ENCODE measurements at regions not wholly inside any gene's neighbourhood (a gene's known extent, or its start where the extent isn't known, plus 50 kb on each side); places are given as distances from the start of the nearest gene placed in this dataset.
"Not testable (repeated sequence)": the region's sequence is repeated elsewhere in the genome, so short reads cannot be mapped to it uniquely, and the experiment has no call there.

- no peak overlapping the region for H3K27ac ChIP-seq (ENCODE audit: low read length)
- H3K36me3 ChIP-seq (ENCODE audit: control insufficient read depth, insufficient read depth, low read length) = no peaks in the 10 kb centered on the region
- no peak for TF ChIP-seq CTCF (IDR thresholded peaks at IDR 0.05)
- Mint-ChIP-seq H3K4me1 (no peaks in the 10 kb centered on the region), H3K4me3 (no peak overlapping the region), H3K9me3 (peaks cover 14 to 19% of the 10 kb centered on the region in 2 donors), H3K27ac (no peak overlapping the region), H3K27me3 (ENCODE audit: low read depth in 2 of 2) (no peaks in the 10 kb centered on the region), H3K36me3 (peaks cover 23% of the 10 kb centered on the region)
- WGBS (ENCODE audit: insufficient coverage) = 94% methylated on average over 4 of the region's 4 CpGs
- no peaks in the 10 kb centered on the region for H3K27me3 ChIP-seq (ENCODE audit: control insufficient read depth, insufficient read depth, low read length)
- H3K9me3 ChIP-seq (ENCODE audit: control insufficient read depth, insufficient read depth, low read length) = peaks cover 8% of the 10 kb centered on the region
- DNase-seq (no peak), ATAC-seq (no peak)
- no peak overlapping the region for H3K4me3 ChIP-seq (ENCODE audit: low read length)
- intact Hi-C loops (cut with micrococcal nuclease) = no loop called here
- H3K4me1 ChIP-seq (ENCODE audit: control insufficient read depth, insufficient read depth, low read length) = no peaks in the 10 kb centered on the region
Observed at GRCh38 chr2:122808286-122808969, 1053.0 kb downstream of the TSN start.

GRCh38 chr2:122812214-122812613 lies 1056.8 kb downstream of the TSN start:
- H3K27me3 ChIP-seq (ENCODE audit: control insufficient read depth, insufficient read depth, low read length); H3K4me1 ChIP-seq (ENCODE audit: control insufficient read depth, insufficient read depth, low read length); H3K27ac ChIP-seq (ENCODE audit: low read length); H3K4me1 Mint-ChIP-seq; H3K4me3 Mint-ChIP-seq; H3K4me3 ChIP-seq (ENCODE audit: low read length); intact Hi-C loops (cut with micrococcal nuclease); H3K36me3 ChIP-seq (ENCODE audit: control insufficient read depth, insufficient read depth, low read length); H3K27ac Mint-ChIP-seq; H3K27me3 Mint-ChIP-seq (ENCODE audit: low read depth in 2 of 2); DNase-seq; H3K9me3 ChIP-seq (ENCODE audit: control insufficient read depth, insufficient read depth, low read length); ATAC-seq: not testable (repeated sequence)
- Mint-ChIP-seq H3K9me3 (peaks cover 15 to 18% of the 10 kb centered on the region in 2 donors), H3K36me3 (peaks cover 20% of the 10 kb centered on the region)
- 73% methylated on average over 4 of the region's 4 CpGs for WGBS (ENCODE audit: insufficient coverage)

GRCh38 chr2:122815120-122815519 lies 1059.7 kb downstream of the TSN start:
- TF ChIP-seq CTCF (IDR thresholded peaks at IDR 0.05) = no peak
- ATAC-seq (no peak), DNase-seq (no peak)
- intact Hi-C loops (cut with micrococcal nuclease) = no loop called here
- Histone ChIP-seq H3K4me3 (ENCODE audit: low read length) (no peak overlapping the region), H3K27me3 (ENCODE audit: control insufficient read depth, insufficient read depth, low read length) (no peaks in the 10 kb centered on the region), H3K27ac (ENCODE audit: low read length) (no peak overlapping the region), H3K36me3 (ENCODE audit: control insufficient read depth, insufficient read depth, low read length) (no peaks in the 10 kb centered on the region), H3K4me1 (ENCODE audit: control insufficient read depth, insufficient read depth, low read length) (no peaks in the 10 kb centered on the region), H3K9me3 (ENCODE audit: control insufficient read depth, insufficient read depth, low read length) (no peaks in the 10 kb centered on the region)
- Mint-ChIP-seq H3K27ac (no peak overlapping the region), H3K4me1 (no peaks in the 10 kb centered on the region), H3K36me3 (peaks cover 11% of the 10 kb centered on the region), H3K9me3 (peaks cover 14 to 18% of the 10 kb centered on the region in 2 donors), H3K4me3 (no peak overlapping the region), H3K27me3 (ENCODE audit: low read depth in 2 of 2) (no peaks in the 10 kb centered on the region)
- no CpG with 5 or more reads among the region's 1 CpG for WGBS (ENCODE audit: insufficient coverage)

GRCh38 chr2:122816803-122817202 lies 1061.4 kb downstream of the TSN start:
- no peak overlapping the region for H3K27ac Mint-ChIP-seq
- TF ChIP-seq CTCF (IDR thresholded peaks at IDR 0.05) = no peak
- Histone ChIP-seq H3K4me3 (ENCODE audit: low read length) (no peak overlapping the region), H3K27ac (ENCODE audit: low read length) (no peak overlapping the region), H3K4me1 (ENCODE audit: control insufficient read depth, insufficient read depth, low read length) (no peaks in the 10 kb centered on the region), H3K36me3 (ENCODE audit: control insufficient read depth, insufficient read depth, low read length) (no peaks in the 10 kb centered on the region), H3K9me3 (ENCODE audit: control insufficient read depth, insufficient read depth, low read length) (no peaks in the 10 kb centered on the region), H3K27me3 (ENCODE audit: control insufficient read depth, insufficient read depth, low read length) (no peaks in the 10 kb centered on the region)
- H3K36me3 Mint-ChIP-seq = peaks cover 3% of the 10 kb centered on the region
- peaks cover 11 to 16% of the 10 kb centered on the region in 2 donors for H3K9me3 Mint-ChIP-seq
- ATAC-seq = no peak
- no peaks in the 10 kb centered on the region for H3K4me1 Mint-ChIP-seq
- intact Hi-C loops (cut with micrococcal nuclease) = no loop called here
- H3K4me3 Mint-ChIP-seq = no peak overlapping the region
- 70% methylated on average over 3 of the region's 3 CpGs for WGBS (ENCODE audit: insufficient coverage)
- no peaks in the 10 kb centered on the region for H3K27me3 Mint-ChIP-seq (ENCODE audit: low read depth in 2 of 2)
- DNase-seq = no peak

All from natural killer cell (primary cell).